GM12891 (cell line): ENCODE measurements at regions not wholly inside any gene's neighbourhood (a gene's known extent, or its start where the extent isn't known, plus 50 kb on each side); places are given as distances from the start of the nearest gene placed in this dataset.

Experiments
- POLR2A ChIP-seq: IDR thresholded peaks from 2 replicates; pipeline ENCODE4 v1.6.1; 2011; ENCODE audit warnings: low read depth, low read length, control low read depth
- POLR2AphosphoS5 ChIP-seq: IDR thresholded peaks from 2 replicates; pipeline ENCODE4 v1.6.1; 2011; ENCODE audit warnings: low read depth, low read length, control low read depth
- POU2F2 ChIP-seq: IDR thresholded peaks from 2 replicates; pipeline ENCODE4 v1.6.1; 2011; ENCODE audit warnings: low read depth, mild to moderate bottlenecking, control low read depth, low read length, moderate library complexity
- TAF1 ChIP-seq: IDR thresholded peaks from 2 replicates; pipeline ENCODE4 v1.6.1; 2011; ENCODE audit warnings: low read depth, low read length, control low read depth

- TF ChIP-seq POLR2A = no peak
- TF ChIP-seq POLR2AphosphoS5 = no peak
- TF ChIP-seq TAF1 = no peak
- no peak for TF ChIP-seq POU2F2
Observed at GRCh38 chr13:73819711-73820110, 314.5 kb downstream of the KLF12 start.
